H1 (cell line): ENCODE measurements at regions not wholly inside any gene's neighbourhood (a gene's known extent, or its start where the extent isn't known, plus 50 kb on each side); places are given as distances from the start of the nearest gene placed in this dataset.

Source experiments
- CTCF ChIA-PET: fragments of 300-600 bp; sonication (Branson Sonifier 250); formaldehyde crosslinking; loops from one replicate; lab custom pipeline; 2021; ENCODE audit not compliant: partially characterized antibody; lab: Charles Lee
- POLR2A ChIA-PET: fragments of 300-600 bp; sonication (Branson Sonifier 250); formaldehyde crosslinking; loops from one replicate; lab custom pipeline; 2021; ENCODE audit warnings: inconsistent platforms; ENCODE audit not compliant: partially characterized antibody; lab: Charles Lee
- DNase-seq, 2 experiments: peaks; one replicate each; pipeline versions ENCODE4 v3.0.0 to v3.0.0-alpha.2; 2010 to 2022; ENCODE audit warnings: low spot score in 2 of 2, low read depth in 1 of 2, mixed read lengths in 1 of 2
- FAIRE-seq: peaks from 2 replicates; lab custom pipeline; 2011; peaks lifted over from hg19 to GRCh38; lab: Jason Lieb, UNC
- H2AFZ ChIP-seq: 2 replicates; pipeline ENCODE4 v1.8.1; 2012; ENCODE audit warnings: low read length, inconsistent platforms
- H2AK5ac ChIP-seq: 2 replicates; pipeline ENCODE4 v1.6.1; 2013; ENCODE audit warnings: low read depth, low read length
- H2BK120ac ChIP-seq: replicated peaks from 2 replicates; pipeline ENCODE3; 2013; ENCODE audit warnings: low read depth, low read length, inconsistent platforms
- H2BK12ac ChIP-seq: 2 replicates; pipeline ENCODE4 v1.6.1; 2013; ENCODE audit warnings: low read depth, low read length
- H2BK15ac ChIP-seq: 2 replicates; pipeline ENCODE4 v1.6.1; 2013; ENCODE audit warnings: low read length
- H2BK20ac ChIP-seq: 2 replicates; pipeline ENCODE4 v1.6.1; 2013; ENCODE audit warnings: low read length
- H2BK5ac ChIP-seq: 2 replicates; pipeline ENCODE4 v1.6.1; 2013; ENCODE audit warnings: low read depth, low read length
- H3K14ac ChIP-seq: 2 replicates; pipeline ENCODE4 v1.6.1; 2013; ENCODE audit warnings: inconsistent platforms; ENCODE audit not compliant: insufficient read length
- H3K18ac ChIP-seq: 2 replicates; pipeline ENCODE4 v1.6.1; 2013; ENCODE audit warnings: low read length; ENCODE audit errors: extremely low read depth
- H3K23ac ChIP-seq: 2 replicates; pipeline ENCODE4 v1.6.1; 2013; ENCODE audit warnings: inconsistent platforms; ENCODE audit not compliant: insufficient read length
- H3K23me2 ChIP-seq: 2 replicates; pipeline ENCODE4 v1.6.1; 2013; ENCODE audit warnings: low read depth, low read length
- H3K27ac ChIP-seq: 2 replicates; pipeline ENCODE4 v1.6.1; 2011; ENCODE audit warnings: low read depth, low read length, inconsistent platforms
- H3K27me3 ChIP-seq, 4 experiments: replicated peaks in 1 of 4; 1 replicate in 1 of 4; 2 replicates in 3 of 4; pipeline versions ENCODE4 v1.6.1 to v1.8.1; 2011 to 2013; ENCODE audit warnings: low read length in 3 of 4, mild to moderate bottlenecking in 3 of 4, inconsistent platforms in 2 of 4, mixed read lengths in 2 of 4, moderate library complexity in 1 of 4; ENCODE audit not compliant: control insufficient read depth in 3 of 4, insufficient read depth in 3 of 4; ENCODE audit errors: extremely low read depth in 1 of 4
- H3K36me3 ChIP-seq, 4 experiments: 2 replicates each; pipeline versions ENCODE4 v1.6.1 to v1.8.1; 2011 to 2013; ENCODE audit warnings: mild to moderate bottlenecking in 4 of 4, low read length in 3 of 4, moderate library complexity in 2 of 4, control low read depth in 1 of 4, inconsistent platforms in 1 of 4; ENCODE audit not compliant: insufficient read depth in 4 of 4, control insufficient read depth in 2 of 4
- H3K4ac ChIP-seq: replicated peaks from 2 replicates; pipeline ENCODE3; 2013; ENCODE audit warnings: low read length, low read depth, mixed read lengths, inconsistent platforms; ENCODE audit not compliant: insufficient read length
- H3K4me1 ChIP-seq, 4 experiments: replicated peaks in 1 of 4; 1 replicate in 1 of 4; 2 replicates in 3 of 4; pipeline versions ENCODE4 v1.6.1 to v1.8.1; 2011 to 2013; ENCODE audit warnings: low read length in 3 of 4, inconsistent platforms in 2 of 4, mixed read lengths in 1 of 4; ENCODE audit not compliant: insufficient read depth in 4 of 4, control insufficient read depth in 3 of 4
- H3K4me2 ChIP-seq, 2 experiments: 2 replicates each; pipeline versions ENCODE4 v1.6.1 to v1.8.1; 2011 to 2013; ENCODE audit warnings: low read depth in 2 of 2, low read length in 2 of 2, control low read depth in 1 of 2, inconsistent platforms in 1 of 2, mild to moderate bottlenecking in 1 of 2; ENCODE audit not compliant: insufficient read depth in 1 of 2
- H3K4me3 ChIP-seq, 4 experiments: fragments of 200-600, 300-600 bp in 1 of 4; sonication (generic), shearing (Covaris generic), sonication (Bioruptor Twin) in 1 of 4; 2 replicates each; pipeline versions ENCODE4 v1.5.1 to v1.8.1; 2011 to 2016; ENCODE audit warnings: low read length in 4 of 4, low read depth in 3 of 4, control low read depth in 2 of 4, inconsistent platforms in 2 of 4, mild to moderate bottlenecking in 2 of 4, mixed read lengths in 1 of 4, moderate library complexity in 1 of 4; ENCODE audit not compliant: insufficient read depth in 2 of 4; ENCODE audit errors: extremely low read depth in 1 of 4
- H3K56ac ChIP-seq: replicated peaks from 2 replicates; pipeline ENCODE3; 2013; ENCODE audit warnings: low read depth, mild to moderate bottlenecking, mixed read lengths, low read length, inconsistent platforms; ENCODE audit not compliant: insufficient read length
- H3K79me1 ChIP-seq: 2 replicates; pipeline ENCODE4 v1.6.1; 2013; ENCODE audit warnings: low read depth, low read length, control low read depth
- H3K79me2 ChIP-seq, 2 experiments: 2 replicates each; pipeline versions ENCODE4 v1.6.1 to v1.8.1; 2012 to 2013; ENCODE audit warnings: low read length in 2 of 2, mild to moderate bottlenecking in 2 of 2, inconsistent platforms in 1 of 2; ENCODE audit not compliant: insufficient read depth in 2 of 2, control insufficient read depth in 1 of 2
- H3K9ac ChIP-seq, 4 experiments: replicated peaks in 1 of 4; 1 replicate in 1 of 4; 2 replicates in 3 of 4; pipeline versions ENCODE4 v1.6.1 to v1.8.1; 2011 to 2013; ENCODE audit warnings: low read depth in 3 of 4, low read length in 3 of 4, control low read depth in 2 of 4, mild to moderate bottlenecking in 2 of 4, moderate library complexity in 2 of 4, inconsistent platforms in 1 of 4; ENCODE audit errors: extremely low read depth in 1 of 4
- H3K9me3 ChIP-seq, 2 experiments: 2 replicates each; pipeline versions ENCODE4 v1.6.1 to v1.8.1; 2012 to 2013; ENCODE audit warnings: mild to moderate bottlenecking in 2 of 2, moderate library complexity in 2 of 2, control low read depth in 1 of 2, inconsistent platforms in 1 of 2, low read depth in 1 of 2, low read length in 1 of 2, mixed read lengths in 1 of 2; ENCODE audit not compliant: insufficient read depth in 2 of 2
- H4K20me1 ChIP-seq, 2 experiments: replicated peaks in 1 of 2; 2 replicates each; pipeline versions ENCODE3 to v1.8.1; 2011 to 2013; ENCODE audit warnings: inconsistent platforms in 2 of 2, low read length in 2 of 2, mild to moderate bottlenecking in 1 of 2; ENCODE audit not compliant: insufficient read depth in 2 of 2, control insufficient read depth in 1 of 2
- H4K5ac ChIP-seq: 2 replicates; pipeline ENCODE4 v1.6.1; 2013; ENCODE audit warnings: low read length, low read depth, mixed read lengths, inconsistent platforms; ENCODE audit not compliant: insufficient read length
- H4K8ac ChIP-seq: 2 replicates; pipeline ENCODE4 v1.8.0; 2013; ENCODE audit warnings: mild to moderate bottlenecking, moderate library complexity, low read length, inconsistent platforms; ENCODE audit not compliant: insufficient read depth; ENCODE audit errors: extremely low read depth
- H4K91ac ChIP-seq: replicated peaks from 2 replicates; pipeline ENCODE3; 2013; ENCODE audit warnings: low read length, mixed read lengths, inconsistent platforms; ENCODE audit not compliant: insufficient read length
- BRCA1 ChIP-seq: IDR thresholded peaks from 2 replicates; pipeline ENCODE4 v1.6.1; 2012; ENCODE audit warnings: low read depth, low read length, improper control_type of control experiment
- CHD1 ChIP-seq: IDR thresholded peaks from 2 replicates; pipeline ENCODE4 v1.6.1; 2012; ENCODE audit warnings: low read depth, low read length, improper control_type of control experiment
- NANOG ChIP-seq: IDR thresholded peaks from 2 replicates; pipeline ENCODE4 v1.6.1; 2011; ENCODE audit warnings: low read length, low read depth, mild to moderate bottlenecking, inconsistent platforms; ENCODE audit not compliant: insufficient read depth, poor library complexity, severe bottlenecking
- POLR2A ChIP-seq, 2 experiments: IDR thresholded peaks; 1 replicate in 1 of 2; 2 replicates in 1 of 2; pipeline ENCODE4 v1.6.1; 2011; ENCODE audit warnings: low read depth in 2 of 2, low read length in 2 of 2, mild to moderate bottlenecking in 2 of 2; ENCODE audit errors: control extremely low read depth in 1 of 2
- RAD21 ChIP-seq, 2 experiments: IDR thresholded peaks in 1 of 2; conservative IDR thresholded peaks in 1 of 2; 2 replicates each; pipeline ENCODE4 v1.6.1; 2011; ENCODE audit warnings: low read depth in 2 of 2, low read length in 2 of 2, improper control_type of control experiment in 1 of 2, inconsistent platforms in 1 of 2, mild to moderate bottlenecking in 1 of 2, moderate library complexity in 1 of 2
- SIN3A ChIP-seq, 2 experiments: IDR thresholded peaks in 1 of 2; conservative IDR thresholded peaks in 1 of 2; 2 replicates each; pipeline ENCODE4 v1.6.1; 2011 to 2012; ENCODE audit warnings: low read length in 2 of 2, improper control_type of control experiment in 1 of 2, low read depth in 1 of 2, mild to moderate bottlenecking in 1 of 2
- TAF7 ChIP-seq: optimal IDR thresholded peaks from 2 replicates; pipeline ENCODE3; 2011; ENCODE audit warnings: low read depth, mild to moderate bottlenecking, inconsistent platforms, low read length, moderate library complexity, borderline replicate concordance
- TCF12 ChIP-seq: IDR thresholded peaks from 2 replicates; pipeline ENCODE4 v1.6.1; 2011; ENCODE audit warnings: low read depth, mild to moderate bottlenecking, low read length
- WGBS, 2 experiments: shearing (Covaris generic) in 1 of 2; methylation state at CpG; one replicate each; pipeline versions ENCODE4 v1.1.6 to v1.1.7; 2013 to 2015; ENCODE audit warnings: low lambda C conversion rate in 2 of 2, mixed read lengths in 2 of 2, inconsistent platforms in 1 of 2, low coverage in 1 of 2, missing lambda C conversion rate in 1 of 2; ENCODE audit not compliant: insufficient replicate concordance in 2 of 2, insufficient coverage in 1 of 2, insufficient read length in 1 of 2; ENCODE audit errors: extremely low coverage in 1 of 2, missing lambda C conversion rate in 1 of 2; 5-methylcytosine and 5-hydroxymethylcytosine counted together
- TF ChIP-seq, protein P1 (sequence below), 3 experiments: IDR thresholded peaks; 1 replicate in 2 of 3; 2 replicates in 1 of 3; pipeline versions ENCODE4 v1.5.1 to v1.6.1; 2011; ENCODE audit warnings: low read length in 3 of 3, mild to moderate bottlenecking in 3 of 3, inconsistent platforms in 2 of 3, low read depth in 1 of 3, moderate library complexity in 1 of 3; ENCODE audit not compliant: insufficient read depth in 1 of 3; ENCODE audit errors: control extremely low read depth in 1 of 3

GRCh38 chr3:161854232-161854771 is 357.7 kb downstream of the OTOL1 start:
- Histone ChIP-seq H3K27me3 (no peaks in the 10 kb centered on the region), H3K79me2 (no peaks in the 10 kb centered on the region), H2AFZ (no peak overlapping the region; the same call in 1 of the 2 replicates), H4K20me1 (no peaks in the 10 kb centered on the region), H2AK5ac (no peak overlapping the region), H2BK20ac (peak overlapping the region; percentile 18; the same call in 1 of the 2 replicates), H3K14ac (no peak overlapping the region), H3K18ac (no peak overlapping the region), H3K4me1 (no peaks in the 10 kb centered on the region; a peak in 1 of 7 replicates), H4K91ac (no peak overlapping the region), H3K23ac (no peak overlapping the region), H3K4me3 (no peak overlapping the region), H3K9me3 (no peaks in the 10 kb centered on the region), H2BK15ac (no peak overlapping the region), H3K23me2 (no peaks in the 10 kb centered on the region), H4K5ac (no peak overlapping the region), H3K4ac (no peak overlapping the region), H3K27ac (no peak overlapping the region), H3K9ac (no peak overlapping the region), H3K36me3 (no peaks in the 10 kb centered on the region), H2BK12ac (peak overlapping the region; percentile 35; the same call in 1 of the 2 replicates), H3K79me1 (no peaks in the 10 kb centered on the region), H3K4me2 (no peak overlapping the region), H4K8ac (no peak overlapping the region), H2BK120ac (no peak overlapping the region), H3K56ac (no peak overlapping the region), H2BK5ac (no peak overlapping the region)
- ChIA-PET CTCF (interaction anchor here (0.6 to 2.6 kb wide), 21 partner anchors 10 to 1623 kb away, joined by 3 to 22 read pairs (median 3); no protein-coding TSS in a partner anchor), POLR2A (interaction anchor here (0.6 kb wide), 1 partner anchor 1649 kb away, joined by 3 read pairs; no protein-coding TSS in a partner anchor)
- WGBS, 2 experiments, result 83% methylated on average over 7 of the region's 7 CpGs; no CpG with 5 or more reads in 1 of the 2 experiments
- FAIRE-seq (no peak), DNase-seq (peak; percentile 49 to 75)
- TF ChIP-seq TAF7, result no peak
- TF ChIP-seq POLR2A (IDR thresholded peaks at IDR 0.05; ENCODE audit: control extremely low read depth in 1 of 2, low read depth in 2 of 2, low read length in 2 of 2), result no peak
- no peak for TF ChIP-seq NANOG
- peak; percentile 38 to 55 for TF ChIP-seq RAD21 (IDR thresholded peaks at IDR 0.05 in 1 of 2, conservative IDR thresholded peaks at IDR 0.05 in 1 of 2; ENCODE audit: low read depth in 2 of 2, low read length in 2 of 2)
- no peak for TF ChIP-seq BRCA1
- no peak for TF ChIP-seq SIN3A (conservative IDR thresholded peaks at IDR 0.05 in 1 of 2, IDR thresholded peaks at IDR 0.05 in 1 of 2; ENCODE audit: low read depth in 1 of 2, low read length in 2 of 2)
- TF ChIP-seq CHD1, result no peak
- TF ChIP-seq TCF12, result no peak
- TF ChIP-seq, protein P1, sequence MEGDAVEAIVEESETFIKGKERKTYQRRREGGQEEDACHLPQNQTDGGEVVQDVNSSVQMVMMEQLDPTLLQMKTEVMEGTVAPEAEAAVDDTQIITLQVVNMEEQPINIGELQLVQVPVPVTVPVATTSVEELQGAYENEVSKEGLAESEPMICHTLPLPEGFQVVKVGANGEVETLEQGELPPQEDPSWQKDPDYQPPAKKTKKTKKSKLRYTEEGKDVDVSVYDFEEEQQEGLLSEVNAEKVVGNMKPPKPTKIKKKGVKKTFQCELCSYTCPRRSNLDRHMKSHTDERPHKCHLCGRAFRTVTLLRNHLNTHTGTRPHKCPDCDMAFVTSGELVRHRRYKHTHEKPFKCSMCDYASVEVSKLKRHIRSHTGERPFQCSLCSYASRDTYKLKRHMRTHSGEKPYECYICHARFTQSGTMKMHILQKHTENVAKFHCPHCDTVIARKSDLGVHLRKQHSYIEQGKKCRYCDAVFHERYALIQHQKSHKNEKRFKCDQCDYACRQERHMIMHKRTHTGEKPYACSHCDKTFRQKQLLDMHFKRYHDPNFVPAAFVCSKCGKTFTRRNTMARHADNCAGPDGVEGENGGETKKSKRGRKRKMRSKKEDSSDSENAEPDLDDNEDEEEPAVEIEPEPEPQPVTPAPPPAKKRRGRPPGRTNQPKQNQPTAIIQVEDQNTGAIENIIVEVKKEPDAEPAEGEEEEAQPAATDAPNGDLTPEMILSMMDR (IDR thresholded peaks at IDR 0.05; ENCODE audit: control extremely low read depth in 1 of 3, insufficient read depth in 1 of 3, low read depth in 1 of 3, low read length in 3 of 3), result peak; percentile 19 to 48 (median 39)
